GM12891 (cell line): ENCODE measurements at regions not wholly inside any gene's neighbourhood (a gene's known extent, or its start where the extent isn't known, plus 50 kb on each side); places are given as distances from the start of the nearest gene placed in this dataset.

Experiments used
- POLR2A ChIP-seq: IDR thresholded peaks from 2 replicates; pipeline ENCODE4 v1.6.1; 2011; ENCODE audit warnings: low read depth, low read length, control low read depth
- POLR2AphosphoS5 ChIP-seq: IDR thresholded peaks from 2 replicates; pipeline ENCODE4 v1.6.1; 2011; ENCODE audit warnings: low read depth, low read length, control low read depth
- POU2F2 ChIP-seq: IDR thresholded peaks from 2 replicates; pipeline ENCODE4 v1.6.1; 2011; ENCODE audit warnings: low read depth, mild to moderate bottlenecking, control low read depth, low read length, moderate library complexity
- SPI1 ChIP-seq: IDR thresholded peaks from 2 replicates; pipeline ENCODE4 v1.6.1; 2011; ENCODE audit warnings: low read depth, low read length, control low read depth
- TAF1 ChIP-seq: IDR thresholded peaks from 2 replicates; pipeline ENCODE4 v1.6.1; 2011; ENCODE audit warnings: low read depth, low read length, control low read depth

GRCh38 chr2:48174503-48174902 is 140.0 kb upstream of the FOXN2 start:
- TF ChIP-seq POLR2A (no peak), SPI1 (no peak), POLR2AphosphoS5 (no peak), TAF1 (no peak), POU2F2 (no peak)
